Body of pancreas (tissue), 4 donors: ENCODE measurements at regions not wholly inside any gene's neighbourhood (a gene's known extent, or its start where the extent isn't known, plus 50 kb on each side); places are given as distances from the start of the nearest gene placed in this dataset.

ENCODE experiments used
- POLR2A ChIP-seq, 3 donors: fragments of 450-650 bp; IDR thresholded peaks; one replicate each; pipeline ENCODE4 v1.6.1; 2016; ENCODE audit warnings: antibody characterized with exemption in 3 of 3, mild to moderate bottlenecking in 2 of 3
- TF ChIP-seq, protein P1 (sequence below), 7 experiments: fragments of 450-650 bp in 4 of 7; fragments of 200-600 bp in 3 of 7; sonication (generic) in 3 of 7; IDR thresholded peaks; one replicate each; pipeline ENCODE4 v1.5.1; 2016 to 2019; ENCODE audit warnings: antibody characterized with exemption in 7 of 7

DNA sequence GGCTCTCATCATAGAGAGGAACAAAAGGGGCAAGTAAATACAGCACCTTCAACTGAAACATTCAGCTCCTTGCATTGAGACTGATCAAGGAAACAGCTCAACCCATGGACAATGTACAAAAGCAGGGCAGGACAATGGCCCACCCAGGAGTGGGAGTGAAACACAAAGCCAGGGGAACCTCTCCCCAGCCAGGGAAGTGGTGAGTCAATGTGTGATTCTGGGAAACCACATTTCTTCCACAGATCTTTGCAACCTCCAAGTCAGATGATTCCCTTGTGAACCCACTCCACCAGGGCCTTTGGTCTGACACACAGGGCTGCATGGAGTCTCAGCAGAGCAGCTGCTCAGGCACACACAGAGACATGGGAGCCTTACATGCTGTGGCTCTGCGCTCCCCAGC, 294.5 kb downstream of the NR4A2 start:
- TF ChIP-seq, protein P1, sequence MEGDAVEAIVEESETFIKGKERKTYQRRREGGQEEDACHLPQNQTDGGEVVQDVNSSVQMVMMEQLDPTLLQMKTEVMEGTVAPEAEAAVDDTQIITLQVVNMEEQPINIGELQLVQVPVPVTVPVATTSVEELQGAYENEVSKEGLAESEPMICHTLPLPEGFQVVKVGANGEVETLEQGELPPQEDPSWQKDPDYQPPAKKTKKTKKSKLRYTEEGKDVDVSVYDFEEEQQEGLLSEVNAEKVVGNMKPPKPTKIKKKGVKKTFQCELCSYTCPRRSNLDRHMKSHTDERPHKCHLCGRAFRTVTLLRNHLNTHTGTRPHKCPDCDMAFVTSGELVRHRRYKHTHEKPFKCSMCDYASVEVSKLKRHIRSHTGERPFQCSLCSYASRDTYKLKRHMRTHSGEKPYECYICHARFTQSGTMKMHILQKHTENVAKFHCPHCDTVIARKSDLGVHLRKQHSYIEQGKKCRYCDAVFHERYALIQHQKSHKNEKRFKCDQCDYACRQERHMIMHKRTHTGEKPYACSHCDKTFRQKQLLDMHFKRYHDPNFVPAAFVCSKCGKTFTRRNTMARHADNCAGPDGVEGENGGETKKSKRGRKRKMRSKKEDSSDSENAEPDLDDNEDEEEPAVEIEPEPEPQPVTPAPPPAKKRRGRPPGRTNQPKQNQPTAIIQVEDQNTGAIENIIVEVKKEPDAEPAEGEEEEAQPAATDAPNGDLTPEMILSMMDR (IDR thresholded peaks at IDR 0.05): no peak
- no peak for TF ChIP-seq POLR2A (IDR thresholded peaks at IDR 0.05)
